Panc1 (cell line): ENCODE measurements at regions not wholly inside any gene's neighbourhood (a gene's known extent, or its start where the extent isn't known, plus 50 kb on each side); places are given as distances from the start of the nearest gene placed in this dataset.

ENCODE experiments used
- ATAC-seq: fragments of 200-7000 bp; cut with Tn5 transposase; 2 replicates; pipeline ENCODE4 v1.9.1; 2020; ENCODE audit warnings: mild to moderate bottlenecking, moderate library complexity
- BruUV-seq: library from RNA; stranded (reverse); fragments of 400-500 nt; replicated peaks from 2 replicates; lab custom pipeline; 2021; lab: Mats Ljungman, UMichigan
- CTCF ChIA-PET: fragments of 300-600 bp; sonication (Branson Sonifier 250); formaldehyde crosslinking; loops from one replicate; lab custom pipeline; 2022; ENCODE audit warnings: antibody characterized with exemption; lab: Charles Lee
- POLR2A ChIA-PET: fragments of 300-600 bp; sonication (Branson Sonifier 250); formaldehyde crosslinking; loops from one replicate; lab custom pipeline; 2022; ENCODE audit warnings: antibody characterized with exemption; lab: Charles Lee
- DNase-seq: peaks from one replicate; pipeline ENCODE4 v3.0.0-alpha.2; 2010; ENCODE audit warnings: low read depth, low spot score
- H3K27ac ChIP-seq: 2 replicates; pipeline ENCODE4 v1.5.1; 2011; ENCODE audit warnings: mild to moderate bottlenecking, low read length, inconsistent platforms
- H3K27me3 ChIP-seq: fragments of 200-500 bp; sonication (Bioruptor generic); 2 replicates; pipeline ENCODE4 v1.6.0; 2014; ENCODE audit warnings: low read length, inconsistent platforms; ENCODE audit not compliant: control insufficient read depth, insufficient read depth
- H3K36me3 ChIP-seq: fragments of 200-500 bp; sonication (Bioruptor generic); 2 replicates; pipeline ENCODE4 v1.5.1; 2014; ENCODE audit warnings: inconsistent platforms, mild to moderate bottlenecking, low read length, moderate library complexity; ENCODE audit not compliant: control insufficient read depth, insufficient read depth
- H3K4me1 ChIP-seq: 2 replicates; pipeline ENCODE4 v1.5.1; 2011; ENCODE audit warnings: inconsistent platforms, mild to moderate bottlenecking, low read length, moderate library complexity; ENCODE audit not compliant: control insufficient read depth, insufficient read depth
- H3K4me3 ChIP-seq, 2 experiments: 2 replicates each; pipeline ENCODE4 v1.5.1; 2011 to 2012; ENCODE audit warnings: low read depth in 2 of 2, low read length in 2 of 2, mild to moderate bottlenecking in 2 of 2, inconsistent platforms in 1 of 2, moderate library complexity in 1 of 2
- H3K9me3 ChIP-seq: fragments of 200-500 bp; sonication (Bioruptor generic); 2 replicates; pipeline ENCODE4 v1.5.1; 2014; ENCODE audit warnings: low read depth, mild to moderate bottlenecking, inconsistent platforms, low read length, moderate library complexity; ENCODE audit not compliant: control insufficient read depth, insufficient read depth
- CTCF ChIP-seq: fragments of 450-650 bp; IDR thresholded peaks from 2 replicates; pipeline ENCODE4 v1.5.1; 2017; ENCODE audit warnings: mild to moderate bottlenecking
- POLR2AphosphoS5 ChIP-seq: IDR thresholded peaks from 2 replicates; pipeline ENCODE4 v1.6.1; 2012; ENCODE audit warnings: mild to moderate bottlenecking, low read depth, low read length, moderate library complexity
- REST ChIP-seq, 2 experiments: IDR thresholded peaks; 2 replicates each; pipeline ENCODE4 v1.6.1; 2011 to 2012; ENCODE audit warnings: low read depth in 2 of 2, control low read depth in 1 of 2, low read length in 1 of 2, mild to moderate bottlenecking in 1 of 2, moderate library complexity in 1 of 2; ENCODE audit not compliant: insufficient read depth in 1 of 2
- SIN3A ChIP-seq: IDR thresholded peaks from 2 replicates; pipeline ENCODE4 v1.6.1; 2012; ENCODE audit warnings: low read depth, mild to moderate bottlenecking, low read length, moderate library complexity, borderline replicate concordance; ENCODE audit not compliant: insufficient read depth
- TCF7L2 ChIP-seq: IDR thresholded peaks from 2 replicates; pipeline ENCODE4 v1.6.1; 2011; ENCODE audit warnings: mild to moderate bottlenecking, low read depth, low read length, inconsistent platforms
- in situ Hi-C: cut with HindIII; loops from 2 replicates; pipeline ENCODE4 v1.10.0; 2016; ENCODE audit warnings: low sequenced_read_pairs, low pct_unique_long_range_greater_than_20kb
- intact Hi-C: fragments of 100-400 bp; cut with micrococcal nuclease; formaldehyde crosslinking; loops from one replicate; pipeline ENCODE4 v1.10.0; 2022; ENCODE audit not compliant: unreplicated experiment

DNA sequence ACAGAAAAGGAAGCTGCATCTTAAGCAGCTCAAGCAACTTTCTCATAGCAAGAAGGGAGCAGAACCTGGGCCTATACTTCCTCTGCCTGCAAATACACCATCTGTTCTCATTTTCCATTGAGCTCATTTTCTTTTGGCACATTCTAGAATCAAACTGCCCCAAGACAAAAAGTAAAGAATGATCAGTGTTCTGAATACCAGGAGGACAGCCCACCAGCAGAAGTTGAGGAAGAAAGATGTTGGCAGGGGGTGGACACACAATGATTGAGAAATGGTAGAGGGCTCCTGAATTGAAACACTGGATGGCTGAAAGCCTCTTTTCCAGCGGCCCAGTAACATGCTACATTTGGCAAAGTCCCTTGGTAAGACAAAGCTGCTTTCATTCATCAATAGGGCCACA, 171.8 kb downstream of the MED10 start:
- TF ChIP-seq POLR2AphosphoS5 (no peak), SIN3A (no peak), TCF7L2 (no peak), CTCF (no peak), REST (IDR thresholded peaks at IDR 0.05; ENCODE audit: insufficient read depth in 1 of 2, low read depth in 2 of 2, low read length in 1 of 2) (no peak)
- Histone ChIP-seq H3K27ac (no peak overlapping the region), H3K27me3 (no peaks in the 10 kb centered on the region), H3K4me1 (no peaks in the 10 kb centered on the region), H3K9me3 (no peaks in the 10 kb centered on the region), H3K4me3 (no peak overlapping the region), H3K36me3 (no peaks in the 10 kb centered on the region)
- no TSS peak for BruUV-seq
- CTCF ChIA-PET = no interaction called here
- intact Hi-C loops = no loop called here
- DNase-seq = no peak
- in situ Hi-C loops = no loop called here
- POLR2A ChIA-PET = interaction anchor here (0.7 kb wide), 1 partner anchor 330 kb away, joined by 5 read pairs; no protein-coding TSS in a partner anchor
- no peak for ATAC-seq

- intact Hi-C loops = no loop called here
- ATAC-seq (no peak), DNase-seq (no peak)
- ChIA-PET POLR2A (no interaction called here), CTCF (no interaction called here)
- Histone ChIP-seq H3K36me3 (no peaks in the 10 kb centered on the region), H3K9me3 (no peaks in the 10 kb centered on the region), H3K4me1 (no peaks in the 10 kb centered on the region), H3K4me3 (no peak overlapping the region), H3K27ac (no peak overlapping the region), H3K27me3 (peaks cover 6% of the 10 kb centered on the region; the same call in 1 of the 2 replicates)
- in situ Hi-C loops = no loop called here
- TF ChIP-seq CTCF (0 out of 2 replicates have a peak, but pooled peaks have one; percentile 1), SIN3A (no peak)
- BruUV-seq = no TSS peak
Measured at GRCh38 chr5:6202968-6203365, 175.4 kb downstream of the MED10 start.
